GM19240 (cell line): ENCODE measurements at regions not wholly inside any gene's neighbourhood (a gene's known extent, or its start where the extent isn't known, plus 50 kb on each side); places are given as distances from the start of the nearest gene placed in this dataset.
"Not testable (repeated sequence)": the region's sequence is repeated elsewhere in the genome, so short reads cannot be mapped to it uniquely, and the experiment has no call there.

Source experiments
- DNase-seq: peaks from one replicate; pipeline ENCODE4 v3.0.0; 2011; ENCODE audit warnings: low spot score; ENCODE audit not compliant: insufficient read length

DNA sequence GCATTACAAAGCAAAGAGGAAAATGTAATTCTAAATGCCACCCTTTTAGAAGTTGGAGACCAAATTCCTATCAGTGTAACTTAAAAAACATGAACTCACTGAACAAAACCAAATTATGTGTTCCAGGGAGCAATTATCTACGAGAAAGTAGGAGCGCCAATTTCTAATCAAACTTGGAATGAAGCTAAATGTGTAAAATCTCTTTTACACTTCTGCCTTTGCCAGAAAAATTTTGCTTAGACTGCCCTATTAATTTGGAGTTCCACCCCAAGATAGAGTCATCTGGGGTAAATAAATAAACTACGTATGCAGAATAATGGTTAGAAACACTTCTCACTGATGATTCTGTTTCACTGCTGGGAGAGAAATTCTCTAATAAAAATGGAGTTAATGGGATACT, 825.6 kb downstream of the MTRR start:
- no peak for DNase-seq

DNA sequence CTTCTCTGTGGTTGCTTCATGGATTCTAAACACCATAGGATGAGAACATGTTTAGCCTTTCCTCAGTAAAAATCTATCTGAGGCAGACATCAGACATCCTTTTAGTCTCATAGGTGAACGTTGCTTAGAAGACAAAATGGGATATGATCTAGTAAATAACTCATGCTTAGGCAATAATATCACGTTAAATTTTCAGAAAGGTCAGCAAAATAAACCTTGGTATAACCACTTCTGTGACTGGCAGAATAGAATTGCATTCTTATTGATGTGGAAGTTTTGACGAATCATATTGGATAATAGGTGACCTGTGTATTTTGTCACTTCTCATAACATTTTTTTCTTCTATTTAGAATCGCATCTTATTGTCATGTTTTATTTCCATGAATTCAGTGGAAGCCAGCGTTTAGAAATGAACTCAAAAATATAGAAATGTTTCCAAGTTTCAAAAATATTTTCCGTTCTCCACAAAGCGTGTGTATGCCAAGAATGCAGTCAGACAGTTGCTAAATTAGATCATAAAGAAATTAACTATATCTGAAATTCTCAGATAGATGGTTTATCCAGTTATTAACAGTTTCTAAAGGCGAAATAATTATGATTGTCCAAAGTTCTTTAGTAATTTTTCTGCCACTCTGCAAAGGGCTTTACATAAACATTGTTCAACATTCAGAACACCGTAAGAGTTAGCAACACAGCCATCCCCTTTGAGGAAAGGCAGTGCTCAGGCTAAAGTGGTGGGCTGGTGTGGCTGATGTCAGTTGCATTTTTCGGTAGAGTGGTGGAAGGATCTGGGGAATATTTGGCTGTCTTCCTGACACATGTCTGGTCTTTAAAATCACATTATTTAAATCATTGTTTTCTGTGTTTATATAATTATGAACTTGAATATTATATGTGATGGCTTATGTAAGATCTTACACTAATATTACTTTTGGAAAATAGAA, 827.2 kb downstream of the MTRR start:
- DNase-seq = no peak

DNA sequence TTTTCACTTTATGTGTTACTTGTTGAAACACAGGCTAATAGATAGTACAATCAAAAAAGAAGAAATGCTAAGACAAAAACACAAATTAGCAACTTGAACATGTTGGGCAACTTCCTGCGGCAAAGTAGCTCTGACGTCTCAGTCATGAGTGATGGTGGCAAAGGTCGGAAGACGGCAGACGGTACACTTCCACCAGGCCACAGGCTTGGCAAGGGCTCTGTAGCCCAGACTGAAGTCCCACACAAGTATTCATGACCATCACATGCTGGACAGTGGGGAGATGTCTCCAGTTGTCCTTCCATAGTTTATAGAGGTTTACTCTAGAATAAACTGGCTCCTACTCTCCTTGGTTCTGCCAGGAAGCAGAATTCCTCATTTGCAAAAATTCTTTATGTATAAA, 831.3 kb downstream of the MTRR start:
- DNase-seq = no peak

DNA sequence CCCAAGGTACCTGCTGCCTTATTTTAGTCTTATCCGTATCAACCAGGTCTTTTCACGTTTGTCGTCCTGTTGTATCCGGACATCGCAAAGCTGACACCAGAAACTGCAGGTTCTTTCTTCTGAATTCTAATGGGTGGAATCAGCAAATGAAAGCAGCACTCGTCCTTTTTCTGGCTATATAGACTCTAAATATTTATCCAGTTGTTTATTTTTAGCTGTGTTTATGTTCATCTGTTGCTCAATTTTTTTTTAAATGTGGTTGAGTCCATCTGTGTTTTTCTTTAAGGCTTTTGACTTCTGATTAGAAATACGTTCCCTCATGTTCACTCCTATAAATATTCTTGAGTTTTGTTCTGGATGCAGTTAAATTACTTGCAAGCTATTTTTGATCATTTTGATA, 831.7 kb downstream of the MTRR start:
- no peak for DNase-seq

DNA sequence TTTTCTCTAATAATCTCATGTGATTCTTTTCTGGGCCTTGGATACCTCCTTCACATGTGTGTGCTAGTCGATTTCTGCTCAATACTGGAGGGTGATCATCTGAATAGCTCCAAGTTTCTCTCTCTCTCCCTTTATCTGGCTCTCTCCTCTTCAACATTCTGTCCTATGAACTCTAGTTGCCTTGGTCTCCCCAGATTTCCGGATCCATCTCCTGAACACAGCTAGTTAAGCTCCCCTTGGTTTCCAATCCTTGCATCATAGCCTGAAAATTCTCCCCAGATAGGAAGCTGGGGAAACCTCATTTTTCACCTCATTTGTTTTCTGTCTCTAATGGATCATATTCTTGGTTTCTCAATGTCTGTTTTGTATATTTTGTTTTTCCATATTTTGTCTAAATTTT, 832.3 kb downstream of the MTRR start:
- no peak for DNase-seq

DNA sequence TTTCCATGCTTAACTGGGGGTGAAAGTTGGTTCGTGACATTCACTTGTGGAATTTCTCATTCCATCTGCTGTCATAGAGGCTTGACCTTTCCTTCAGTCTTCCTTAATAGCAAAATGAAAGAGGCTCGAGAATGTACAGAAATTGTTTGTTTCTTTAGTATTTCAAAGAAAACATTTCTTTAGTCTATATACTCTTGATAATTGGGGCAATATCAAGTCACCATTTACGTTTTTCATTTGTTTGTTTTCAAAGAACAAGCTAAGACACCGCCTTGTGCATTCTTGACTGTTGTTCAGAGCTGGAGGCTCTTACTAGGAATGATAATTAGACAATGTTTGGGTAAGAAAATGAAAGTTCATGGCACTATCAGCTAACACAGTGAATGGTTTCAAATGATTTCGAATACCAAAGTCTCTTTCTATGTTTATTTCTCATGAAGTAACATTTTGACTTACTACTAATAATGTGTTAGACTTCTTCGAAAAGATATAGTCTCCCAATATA, 835.4 kb downstream of the SEMA5A start:
- no peak for DNase-seq

DNA sequence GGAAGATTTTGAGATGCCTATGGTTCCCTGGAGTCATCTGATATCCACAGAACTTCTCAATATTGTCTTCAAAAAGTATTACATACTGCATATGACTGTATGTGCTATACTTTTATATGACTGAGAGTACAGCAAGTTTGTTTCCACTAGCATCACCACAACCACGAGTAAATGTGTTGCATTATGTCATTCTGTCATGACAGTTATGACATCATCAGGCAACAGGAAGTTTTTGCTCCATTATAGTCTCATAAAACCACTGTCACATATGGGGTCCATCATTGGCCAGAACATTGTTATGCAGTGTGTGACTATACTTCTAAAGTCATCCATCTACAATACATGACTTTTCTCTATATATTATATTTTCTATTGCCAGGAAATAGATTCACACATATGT, 831.7 kb downstream of the SEMA5A start:
- no peak for DNase-seq

DNA sequence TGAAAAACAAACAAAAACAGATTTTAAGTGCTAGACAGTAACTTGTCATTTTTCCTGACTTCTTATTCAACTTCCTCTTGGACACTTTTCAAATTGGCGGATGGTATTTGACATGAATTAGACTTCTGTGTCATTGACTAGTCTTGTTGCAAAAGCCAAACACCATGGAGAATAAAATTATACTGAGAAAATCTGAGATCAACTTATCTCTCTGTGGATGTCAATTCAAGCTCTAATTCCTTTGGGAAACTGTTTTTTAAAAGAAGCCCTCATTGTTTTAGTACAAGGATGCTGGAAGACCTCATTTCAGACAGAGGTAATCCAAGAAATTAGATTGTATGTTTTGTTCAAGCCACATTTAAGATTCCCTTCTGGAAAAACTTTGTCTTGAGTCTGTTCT, 831.0 kb downstream of the SEMA5A start:
- DNase-seq = no peak

DNA sequence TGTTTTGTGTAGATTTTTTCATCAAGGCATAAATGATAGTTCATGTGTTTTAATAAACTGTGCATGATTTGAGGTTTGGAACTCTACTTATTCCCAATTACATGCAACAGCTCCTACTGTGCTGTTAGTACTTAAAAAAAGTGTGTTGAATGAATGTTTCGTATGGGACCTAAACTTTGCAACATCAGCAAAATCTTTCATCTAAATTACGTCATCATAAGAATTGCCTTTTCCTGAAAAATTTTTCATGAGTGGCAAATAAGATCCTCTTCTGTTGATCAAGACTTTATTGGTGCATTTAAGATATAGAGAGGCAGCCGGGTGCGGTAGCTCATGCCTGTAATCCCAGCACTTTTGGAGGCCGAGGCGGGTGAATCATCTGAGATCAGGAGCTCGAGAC, 826.1 kb downstream of the SEMA5A start:
- DNase-seq = no peak

DNA sequence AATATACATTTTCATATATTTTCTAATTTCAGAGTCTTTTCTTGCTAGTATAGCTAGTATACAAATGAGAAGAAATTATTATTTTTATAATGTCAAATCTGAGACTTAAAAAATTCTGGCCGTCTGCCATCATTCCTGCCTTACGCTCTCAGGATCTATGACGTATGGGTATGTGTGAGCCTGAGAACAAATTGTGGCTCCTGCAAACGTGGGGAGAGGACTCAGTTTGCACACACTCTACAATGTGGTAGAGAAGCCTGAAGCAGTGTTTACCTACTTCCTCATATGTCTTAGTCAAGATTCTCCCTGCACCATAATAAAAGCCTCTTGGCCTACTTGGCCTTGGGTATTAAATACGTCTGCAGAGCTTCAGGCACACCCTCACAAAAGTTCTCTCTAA, 825.4 kb downstream of the SEMA5A start:
- DNase-seq = no peak

DNA sequence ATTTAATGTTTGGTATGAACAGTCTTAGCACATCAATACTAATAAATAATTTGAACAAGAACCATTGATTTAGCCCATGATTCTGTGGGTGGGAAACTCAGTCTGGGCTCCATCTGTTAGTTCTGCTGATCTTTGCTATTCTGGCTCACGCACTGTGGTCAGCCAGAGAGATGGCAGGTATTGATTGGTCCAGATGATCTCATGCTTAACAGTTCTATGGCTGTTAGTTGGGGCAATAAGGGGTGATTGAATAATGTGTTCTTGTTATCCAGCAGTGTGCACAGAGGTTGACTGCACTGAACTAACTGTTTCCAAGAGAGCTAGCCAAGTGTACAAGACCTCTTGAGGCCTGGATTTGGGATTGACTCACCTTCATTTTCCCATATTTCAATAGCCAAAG, 824.3 kb downstream of the SEMA5A start:
- DNase-seq = no peak

DNA sequence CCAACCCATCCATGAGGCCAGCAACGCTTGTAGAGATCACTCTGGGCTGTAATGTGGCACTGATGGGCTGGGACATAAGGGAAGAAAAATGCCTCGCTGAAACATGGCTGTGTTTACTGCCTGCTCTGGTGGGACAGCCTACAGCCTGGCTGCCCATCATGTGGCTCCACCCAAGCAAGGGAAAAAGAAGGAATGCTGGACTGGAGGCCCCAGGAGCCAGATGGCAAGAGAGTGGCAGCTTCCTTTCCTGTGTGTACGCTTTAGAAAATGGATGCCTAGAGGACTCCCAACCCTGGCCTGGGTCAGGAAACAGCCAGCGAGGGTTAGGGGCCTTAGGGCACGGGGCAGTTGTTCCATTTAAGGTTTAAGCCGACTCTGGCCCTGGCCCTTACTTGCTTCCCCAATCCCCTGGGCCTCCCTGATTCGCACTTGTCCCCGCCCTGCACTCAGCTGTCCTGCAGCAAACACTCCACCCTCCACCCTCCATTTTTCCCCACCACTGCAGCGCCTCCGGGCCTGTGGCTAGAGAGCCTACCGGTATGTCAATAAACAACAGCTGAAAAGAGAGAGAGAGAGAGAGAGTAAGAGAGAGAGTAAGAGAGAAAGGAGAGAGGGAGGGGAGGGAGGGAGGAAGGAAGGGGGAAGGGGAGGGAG, 819.4 kb downstream of the SEMA5A start:
- DNase-seq = no peak

DNA sequence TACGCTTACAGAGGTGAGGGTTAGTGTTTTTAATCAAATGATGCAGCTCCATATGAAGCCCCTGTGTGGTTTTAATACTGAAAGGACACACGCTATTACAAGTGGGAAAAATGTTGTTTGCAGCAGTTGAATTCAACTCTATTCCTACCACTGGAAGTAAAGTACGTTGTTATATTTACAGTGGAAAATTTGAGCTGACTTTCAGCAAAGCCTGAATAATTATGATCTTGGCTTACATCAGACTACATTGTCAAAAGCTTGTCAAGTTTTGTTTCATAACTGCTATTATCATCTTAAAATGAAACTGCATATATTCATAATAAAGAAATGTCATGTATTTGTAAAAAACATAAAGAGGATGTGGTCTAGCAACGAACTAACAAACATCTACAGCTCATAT, 818.5 kb downstream of the SEMA5A start:
- DNase-seq = no peak

DNA sequence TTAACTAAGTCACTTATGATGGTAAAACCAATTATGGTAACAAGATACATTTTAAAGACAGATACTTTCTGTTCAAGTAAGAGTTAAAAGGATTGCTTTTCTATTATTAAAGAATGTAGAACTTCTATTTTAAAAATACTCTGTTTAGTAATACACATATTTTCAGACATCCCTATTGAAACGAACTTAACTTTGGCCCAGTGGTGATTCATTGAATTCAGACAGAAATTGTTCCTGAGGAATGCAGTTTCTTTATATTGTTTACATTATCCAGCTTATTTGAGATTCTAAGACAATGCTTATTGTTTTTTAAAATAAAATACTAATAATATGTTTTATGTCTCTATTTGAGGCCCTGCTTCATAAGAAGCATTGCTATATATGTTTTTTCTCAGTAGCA, 816.4 kb downstream of the SEMA5A start:
- DNase-seq = no peak

DNA sequence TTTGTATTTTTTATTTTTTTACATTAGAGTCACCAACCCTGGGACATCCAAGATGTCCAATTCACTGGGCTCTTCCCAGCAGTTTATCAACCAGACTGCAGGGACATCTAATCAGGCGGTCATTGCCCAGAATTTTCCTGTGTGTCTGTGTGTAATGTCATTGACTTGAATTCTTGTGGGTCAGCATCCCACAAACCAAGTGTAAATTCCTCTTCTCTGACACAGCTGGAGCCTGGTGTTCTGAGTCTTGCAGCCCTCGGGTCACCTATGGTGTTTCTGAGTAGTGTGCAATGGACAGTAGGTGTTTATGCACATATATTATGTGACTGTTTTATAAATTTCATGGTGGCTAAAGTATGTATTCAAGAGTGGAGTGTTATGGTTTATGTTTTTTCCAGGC, 815.7 kb downstream of the SEMA5A start:
- DNase-seq = no peak

DNA sequence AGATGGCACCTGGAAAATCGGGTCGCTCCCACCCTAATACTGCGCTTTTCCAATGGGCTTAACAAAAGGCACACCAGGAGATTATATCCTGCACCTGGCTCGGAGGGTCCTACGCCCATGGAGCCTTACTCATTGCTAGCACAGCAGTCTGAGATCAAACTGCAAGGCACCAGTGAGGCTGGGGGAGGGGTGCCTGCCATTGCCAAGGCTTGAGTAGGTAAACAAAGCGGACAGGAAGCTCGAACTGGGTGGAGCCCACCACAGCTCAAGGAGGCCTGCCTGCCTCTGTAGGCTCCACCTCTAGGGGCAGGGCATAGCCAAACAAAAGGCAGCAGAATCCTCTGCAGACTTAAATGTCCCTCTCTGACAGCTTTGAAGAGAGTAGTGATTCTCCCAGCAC, 814.8 kb downstream of the SEMA5A start:
- DNase-seq = not testable (repeated sequence)

DNA sequence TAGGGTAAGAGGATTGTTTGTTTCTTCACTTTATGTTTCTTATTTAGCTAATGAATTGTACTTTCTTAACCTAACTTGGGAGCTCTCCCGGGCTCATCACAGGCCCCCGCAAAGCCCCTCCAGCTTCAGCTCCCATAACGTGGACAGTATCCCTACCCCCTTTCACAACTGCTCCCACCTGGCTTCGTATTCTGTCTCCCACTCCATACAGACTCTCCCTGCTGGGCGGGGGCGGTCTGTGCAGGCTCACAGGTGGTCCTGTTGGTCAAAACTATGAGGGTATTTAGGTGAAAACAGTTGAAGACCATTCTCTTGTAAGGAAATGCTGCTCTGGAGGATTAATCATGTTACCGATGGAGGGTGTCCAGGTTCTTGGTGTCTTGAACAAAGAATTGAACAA, 805.3 kb downstream of the SEMA5A start:
- DNase-seq = no peak

DNA sequence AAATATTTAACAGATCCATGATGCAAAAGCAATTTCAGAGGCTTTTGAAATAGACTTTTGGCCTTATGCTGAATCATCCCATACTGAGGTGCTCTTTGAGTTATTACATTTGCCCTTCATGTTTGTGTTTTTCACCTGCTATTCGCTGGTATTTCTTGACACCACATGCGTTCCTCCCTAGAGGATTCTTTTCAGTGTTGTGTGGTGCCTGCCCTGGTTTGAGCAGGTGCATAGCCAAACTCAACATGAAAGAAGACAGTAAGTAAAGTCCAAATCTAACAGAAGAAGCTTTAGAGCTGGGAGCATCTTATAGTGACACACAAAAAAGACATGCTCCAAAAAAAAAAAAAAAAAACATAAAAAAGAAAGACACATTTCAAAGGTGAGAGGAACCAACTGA, 796.3 kb downstream of the SEMA5A start:
- DNase-seq = no peak

DNA sequence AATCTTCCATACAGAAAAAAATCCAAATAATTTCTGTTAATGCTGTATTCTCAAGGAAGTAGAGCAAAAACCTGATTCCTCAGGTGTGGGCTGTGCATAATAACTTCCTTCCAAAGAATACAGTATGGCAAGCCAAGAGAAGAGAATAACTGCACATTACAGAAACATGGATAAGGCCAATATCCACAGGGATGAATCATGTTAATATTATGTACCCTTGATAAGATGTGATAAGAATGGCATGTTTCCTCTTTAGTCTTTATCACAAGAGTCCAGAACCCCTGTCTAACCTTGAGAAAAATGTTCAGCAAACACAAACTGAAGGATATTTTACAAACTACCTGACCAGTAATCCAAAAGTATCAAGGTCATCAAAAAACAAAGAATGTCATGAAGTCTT, 795.8 kb downstream of the SEMA5A start:
- no peak for DNase-seq

DNA sequence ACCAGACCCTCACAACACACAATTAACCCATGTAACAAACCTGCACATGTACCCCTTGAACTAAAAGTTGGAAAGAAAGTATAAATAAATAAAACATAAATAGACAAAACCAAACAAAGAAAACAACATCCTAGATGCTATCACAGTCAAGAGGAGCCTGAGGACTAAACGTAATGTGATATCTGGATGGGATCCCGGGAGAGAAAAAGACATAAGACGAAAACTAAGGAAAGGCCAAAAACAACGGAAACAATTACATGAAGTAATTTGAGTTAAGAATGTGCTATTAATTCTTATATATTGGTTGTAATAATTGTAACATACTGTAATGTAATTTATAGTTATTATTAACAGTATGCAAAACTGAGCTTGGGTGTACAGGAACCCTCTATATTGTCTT, 793.9 kb downstream of the SEMA5A start:
- no peak for DNase-seq

DNA sequence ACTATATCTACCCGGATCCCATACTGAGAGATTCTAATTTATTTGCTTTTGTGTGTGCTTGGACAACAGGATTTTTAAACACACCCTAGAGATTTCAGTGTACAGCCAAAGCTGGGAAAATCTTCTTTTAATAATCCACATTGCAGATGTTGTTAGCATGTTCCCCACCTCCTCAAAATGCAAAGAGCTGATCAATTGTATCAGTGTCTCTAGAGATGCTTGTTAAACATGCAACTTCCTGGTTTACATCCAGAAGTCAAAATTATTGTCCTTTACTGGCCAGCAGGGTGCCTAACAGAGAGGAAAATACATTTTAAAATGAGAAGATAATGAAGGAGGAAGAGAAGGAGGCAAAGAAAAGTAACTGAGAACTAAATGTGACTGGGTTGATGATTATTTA, 793.3 kb downstream of the SEMA5A start:
- DNase-seq = no peak

DNA sequence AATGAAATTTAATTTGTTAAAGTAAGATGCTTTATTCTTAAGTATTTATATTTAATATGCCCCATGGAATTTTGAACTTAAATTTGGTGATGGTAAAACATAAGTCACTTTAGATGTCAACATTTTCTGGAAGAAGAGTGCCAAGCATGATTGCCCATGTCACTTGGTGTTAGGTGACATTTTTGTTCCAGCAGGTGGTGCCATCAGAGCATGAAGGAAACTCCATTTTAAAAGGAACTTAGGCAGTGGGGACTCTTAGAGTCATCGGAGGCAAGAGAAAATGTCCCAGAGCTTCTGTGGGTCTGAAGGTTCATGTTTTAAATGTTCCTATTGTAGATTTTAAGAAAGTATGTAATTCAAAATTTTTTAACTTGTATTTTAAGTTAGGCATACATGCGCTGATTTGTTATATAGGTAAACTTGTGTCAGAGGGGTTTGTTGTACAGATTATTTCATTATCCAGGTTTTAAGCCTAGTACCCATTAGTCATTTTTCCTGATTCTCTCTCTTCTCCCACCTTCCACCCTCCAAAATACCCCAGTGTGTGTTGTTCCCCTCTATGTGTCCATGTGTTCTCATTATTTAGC, 789.3 kb downstream of the SEMA5A start:
- DNase-seq = no peak
